Stimulated activated CD8-positive, alpha-beta memory T cell treated with anti-CD3 and anti-CD28 coated beads, Interleukin-15, amount 100 ng/mL, for 24 hours (primary cell): ENCODE measurements at regions not wholly inside any gene's neighbourhood (a gene's known extent, or its start where the extent isn't known, plus 50 kb on each side); places are given as distances from the start of the nearest gene placed in this dataset.

Experiments
- DNase-seq: peaks from one replicate; pipeline ENCODE4 v3.0.0-alpha.2; 2020; ENCODE audit warnings: low read depth

DNA sequence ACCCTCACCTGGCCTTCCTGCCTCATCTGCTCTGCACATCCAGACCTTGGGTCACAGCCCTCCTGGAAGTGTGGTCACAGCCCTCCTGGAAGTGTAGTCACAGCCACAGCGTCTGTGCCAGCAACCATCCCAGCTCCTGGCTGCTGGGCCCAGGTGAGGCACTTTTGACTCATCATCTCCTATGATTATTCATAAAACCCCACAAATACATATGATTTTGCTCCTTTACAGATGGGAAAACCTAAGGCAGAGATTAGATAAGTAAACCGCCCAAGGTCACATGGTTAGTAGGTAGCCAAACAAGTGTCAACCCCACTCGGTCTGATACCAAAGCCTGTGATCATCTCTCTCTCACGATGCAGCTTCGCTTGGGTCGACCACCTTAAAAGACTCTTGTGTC, 94.3 kb downstream of the PRLHR start:
- DNase-seq, result no peak

DNA sequence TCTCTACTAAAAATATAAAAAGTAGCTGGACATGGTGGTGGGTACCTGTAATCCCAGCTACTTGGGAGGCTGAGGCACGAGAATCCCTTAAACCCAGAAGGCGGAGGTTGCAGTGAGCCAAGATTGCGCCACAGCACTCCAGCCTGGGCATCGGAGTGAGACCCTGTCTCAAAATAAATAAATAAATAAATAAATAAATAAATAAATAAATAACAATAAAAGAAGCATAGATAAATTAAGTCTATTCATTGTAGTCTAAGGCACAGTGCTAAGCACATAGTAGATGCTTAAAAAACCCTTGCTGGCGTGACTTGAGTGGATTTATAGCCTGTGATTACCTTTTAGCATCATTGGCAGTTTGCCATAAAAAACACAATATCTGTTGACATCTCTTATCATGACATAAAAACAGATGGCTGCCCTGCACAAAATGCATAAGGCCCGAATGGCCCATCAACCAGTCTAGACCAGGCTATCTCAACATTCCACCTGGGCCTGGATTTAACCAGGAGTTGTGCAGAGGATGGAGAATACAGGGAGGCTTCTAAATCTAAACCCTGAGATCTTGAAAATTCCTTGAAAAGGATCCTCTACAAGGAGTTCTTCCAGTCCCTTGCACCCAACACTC, 94.9 kb downstream of the PRLHR start:
- no peak for DNase-seq

DNA sequence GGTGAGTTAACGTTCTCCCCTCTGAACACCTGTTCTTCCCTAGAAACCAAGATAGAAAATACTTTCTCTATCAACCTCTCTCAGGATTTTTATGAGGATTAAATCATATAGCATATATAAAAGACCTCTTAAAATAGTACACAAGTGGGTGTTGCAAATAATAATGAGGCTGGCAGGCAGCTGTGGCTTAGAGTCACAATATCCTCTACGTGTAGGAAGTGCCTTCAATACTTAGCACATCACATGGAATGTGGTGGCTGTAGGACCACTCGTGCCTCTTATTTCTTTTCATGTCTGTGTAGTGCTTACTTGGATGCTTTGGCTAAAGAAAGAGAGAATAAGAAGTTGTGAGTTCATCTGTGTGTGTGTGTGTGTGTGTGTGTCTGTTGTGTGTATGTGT, 96.3 kb downstream of the PRLHR start:
- no peak for DNase-seq

DNA sequence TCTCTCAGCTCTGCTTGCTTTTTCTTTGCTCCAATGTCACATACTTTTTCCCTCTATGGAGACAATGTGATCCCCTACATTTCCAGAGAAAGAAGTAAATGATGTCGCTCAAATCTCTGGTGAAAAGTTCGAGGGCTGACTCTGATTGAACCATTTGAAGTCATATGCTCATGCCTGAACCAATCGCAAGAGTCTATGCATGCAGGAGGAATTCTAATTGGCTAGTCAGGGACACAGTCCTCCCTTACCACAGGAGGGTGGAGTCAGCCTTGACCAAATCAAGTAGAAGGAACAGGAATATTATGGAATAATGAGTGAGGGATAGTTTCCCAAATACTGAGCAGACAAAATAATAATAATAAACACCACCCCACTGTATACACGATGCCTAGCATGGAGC, 96.8 kb downstream of the PRLHR start:
- no peak for DNase-seq

DNA sequence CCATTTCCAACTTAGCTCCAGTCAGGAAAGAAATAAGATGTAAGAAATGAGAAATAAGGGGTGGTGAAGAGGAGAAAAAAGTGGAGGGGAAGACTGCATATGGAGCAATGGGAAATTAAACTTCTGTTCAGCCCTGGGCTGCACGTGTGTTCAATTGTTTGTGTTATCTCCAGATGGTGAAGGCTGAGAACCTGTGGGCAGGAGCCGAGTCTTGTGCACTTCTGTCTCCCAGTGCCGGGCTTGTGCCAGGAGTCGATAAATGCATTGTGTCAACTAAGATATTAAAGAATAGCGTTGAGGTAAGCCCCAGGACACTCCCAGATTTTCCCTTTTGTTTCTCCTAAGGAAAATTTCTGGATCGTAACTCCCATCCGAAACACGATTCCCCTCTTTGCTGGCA, 98.2 kb downstream of the PRLHR start:
- no peak for DNase-seq

DNA sequence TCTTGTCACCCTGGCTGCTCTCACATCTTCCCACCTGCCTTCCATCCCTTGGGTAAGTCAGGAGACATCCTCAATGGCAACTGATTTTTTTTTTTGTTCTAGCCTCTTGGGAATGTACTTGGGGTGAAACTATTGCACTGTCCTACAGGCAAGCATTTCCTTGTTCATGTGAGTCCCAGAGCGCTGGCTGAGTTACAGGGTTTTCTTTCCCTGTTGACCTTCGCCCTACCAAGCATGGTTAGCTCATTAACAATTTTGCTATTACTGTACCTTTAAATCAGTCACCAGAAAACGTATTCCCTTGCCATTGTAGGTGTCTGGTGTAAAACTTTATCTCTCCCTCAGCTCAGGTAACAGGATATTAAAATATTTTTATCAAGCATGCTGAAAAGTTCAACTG, 98.9 kb downstream of the PRLHR start:
- DNase-seq, result no peak

DNA sequence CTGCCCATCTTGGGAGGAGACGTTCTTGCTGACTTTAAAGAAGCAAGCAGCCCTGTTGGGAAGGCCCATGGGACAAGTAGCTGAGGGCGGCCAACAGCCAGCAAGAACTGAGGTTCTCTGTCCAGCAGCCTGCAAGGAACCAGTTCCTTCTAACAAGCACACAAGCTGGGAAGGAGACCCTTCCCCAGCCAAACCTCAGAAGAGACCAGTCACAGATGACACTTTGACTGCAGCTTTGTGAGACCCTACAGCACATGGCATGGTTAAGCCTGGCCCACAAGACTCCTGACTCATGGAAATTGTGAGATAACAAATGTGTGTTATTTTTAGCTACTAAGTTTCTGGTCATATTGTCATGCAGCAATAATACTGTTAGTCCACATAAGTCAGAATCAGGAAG, 99.9 kb downstream of the PRLHR start:
- no peak for DNase-seq

DNA sequence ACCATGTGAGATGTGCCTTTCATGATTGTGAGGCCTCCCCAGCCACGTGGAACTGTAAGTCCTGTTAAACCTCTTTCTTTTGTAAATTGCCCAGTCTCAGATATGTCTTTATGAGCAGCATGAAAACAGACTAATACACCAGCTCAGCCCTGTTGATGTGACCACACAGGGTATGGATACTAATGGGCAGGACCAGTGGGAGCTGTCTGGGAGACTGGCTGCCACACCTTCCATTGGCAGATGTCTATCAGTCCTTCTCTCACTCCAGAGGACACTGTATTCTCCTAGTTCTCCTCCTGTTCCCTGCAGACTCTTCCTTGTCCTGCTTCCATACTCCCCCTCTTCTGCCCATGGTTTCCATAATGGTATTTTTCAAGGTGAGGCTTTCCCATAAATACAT, 104.4 kb downstream of the PRLHR start:
- DNase-seq, result no peak

DNA sequence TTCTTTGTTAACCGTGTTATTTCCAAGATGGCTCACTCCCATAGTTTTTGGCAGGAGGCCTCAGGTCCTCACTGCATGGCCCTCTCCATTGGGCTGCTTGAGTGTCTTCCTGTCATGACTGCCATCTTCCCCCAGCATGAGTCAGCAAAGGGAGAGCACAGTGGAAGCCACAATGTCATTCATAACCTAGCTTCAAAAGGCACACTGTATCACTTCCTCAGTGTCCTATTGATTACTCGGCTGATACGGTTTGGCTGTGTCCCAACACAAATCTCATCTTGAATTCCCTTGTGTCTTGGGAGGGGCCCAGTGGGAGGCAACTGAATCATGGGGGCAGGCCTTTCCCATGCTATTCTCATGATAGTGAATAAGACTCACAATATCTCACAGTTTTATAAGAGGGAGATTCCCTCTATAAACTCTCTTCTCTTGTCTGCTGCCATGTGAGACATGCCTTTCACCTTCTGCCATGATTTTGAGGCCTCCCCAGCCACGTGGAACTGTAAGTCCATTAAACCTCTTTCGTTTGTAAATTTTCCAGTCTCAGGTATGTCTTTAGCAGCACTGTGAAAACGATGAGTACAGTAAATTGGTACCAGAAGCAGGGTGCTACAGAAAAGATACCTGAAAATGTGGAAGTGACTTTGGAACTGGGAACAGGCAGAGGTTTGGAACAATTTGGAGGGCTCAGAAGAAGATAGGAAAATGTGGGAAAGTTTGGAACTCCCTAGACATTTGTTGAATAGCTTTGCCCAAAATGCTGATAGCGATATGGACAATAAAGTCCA, 106.5 kb downstream of the PRLHR start:
- DNase-seq, result no peak

- no peak for DNase-seq
Observed at GRCh38 chr10:118485641-118486040, 109.8 kb downstream of the PRLHR start.

DNA sequence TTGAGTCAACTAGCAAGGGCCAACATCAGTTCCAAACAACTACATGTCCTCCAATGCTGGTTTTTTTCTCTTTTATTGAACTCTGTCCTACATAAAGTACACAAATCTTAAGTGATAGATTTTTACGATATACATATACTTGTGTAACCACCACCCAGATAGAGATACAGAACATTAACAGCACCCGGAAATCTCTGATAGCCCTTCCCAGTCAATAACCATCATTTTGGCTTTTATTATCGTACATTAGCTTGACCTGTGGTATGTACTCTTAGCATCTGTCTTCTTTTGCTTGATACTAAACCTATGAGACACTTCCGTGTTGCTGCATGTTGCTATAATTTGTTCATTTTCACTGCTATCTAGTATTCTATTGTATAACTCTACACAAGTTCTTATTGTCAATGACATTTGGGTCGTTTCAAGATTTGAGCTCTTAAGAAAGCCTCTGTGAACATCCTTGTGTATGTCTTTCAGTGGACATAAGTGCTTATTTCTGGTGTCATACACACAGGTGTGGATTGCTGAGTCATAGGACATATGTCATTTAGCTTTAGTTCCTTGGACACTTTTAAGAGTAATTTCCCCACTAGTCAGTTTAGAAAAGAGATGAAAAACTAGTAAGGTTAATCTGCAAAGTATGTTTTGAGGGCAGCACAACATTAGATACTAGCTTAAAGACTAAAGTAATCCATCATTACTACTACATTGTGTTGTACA, 111.1 kb downstream of the PRLHR start:
- no peak for DNase-seq

DNA sequence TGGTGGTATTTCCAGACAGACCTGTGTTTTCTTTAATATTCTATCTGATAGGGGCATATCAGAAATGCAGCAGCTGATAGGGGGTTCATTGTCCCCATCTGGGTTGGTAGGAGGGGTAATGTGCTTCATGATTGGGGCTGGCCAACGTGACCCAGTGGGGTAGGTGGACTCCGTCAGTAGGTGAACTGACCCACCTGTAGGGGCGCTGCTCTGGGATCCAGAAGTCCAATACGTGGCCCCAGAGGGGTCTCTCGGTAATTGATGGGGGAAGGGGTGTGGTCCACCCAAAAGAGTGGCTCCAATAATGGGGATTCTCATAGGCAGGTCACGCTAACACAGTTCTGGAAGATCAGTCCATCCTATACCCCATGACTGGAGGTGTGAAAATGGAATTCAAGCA, 112.0 kb downstream of the PRLHR start:
- DNase-seq, result no peak

DNA sequence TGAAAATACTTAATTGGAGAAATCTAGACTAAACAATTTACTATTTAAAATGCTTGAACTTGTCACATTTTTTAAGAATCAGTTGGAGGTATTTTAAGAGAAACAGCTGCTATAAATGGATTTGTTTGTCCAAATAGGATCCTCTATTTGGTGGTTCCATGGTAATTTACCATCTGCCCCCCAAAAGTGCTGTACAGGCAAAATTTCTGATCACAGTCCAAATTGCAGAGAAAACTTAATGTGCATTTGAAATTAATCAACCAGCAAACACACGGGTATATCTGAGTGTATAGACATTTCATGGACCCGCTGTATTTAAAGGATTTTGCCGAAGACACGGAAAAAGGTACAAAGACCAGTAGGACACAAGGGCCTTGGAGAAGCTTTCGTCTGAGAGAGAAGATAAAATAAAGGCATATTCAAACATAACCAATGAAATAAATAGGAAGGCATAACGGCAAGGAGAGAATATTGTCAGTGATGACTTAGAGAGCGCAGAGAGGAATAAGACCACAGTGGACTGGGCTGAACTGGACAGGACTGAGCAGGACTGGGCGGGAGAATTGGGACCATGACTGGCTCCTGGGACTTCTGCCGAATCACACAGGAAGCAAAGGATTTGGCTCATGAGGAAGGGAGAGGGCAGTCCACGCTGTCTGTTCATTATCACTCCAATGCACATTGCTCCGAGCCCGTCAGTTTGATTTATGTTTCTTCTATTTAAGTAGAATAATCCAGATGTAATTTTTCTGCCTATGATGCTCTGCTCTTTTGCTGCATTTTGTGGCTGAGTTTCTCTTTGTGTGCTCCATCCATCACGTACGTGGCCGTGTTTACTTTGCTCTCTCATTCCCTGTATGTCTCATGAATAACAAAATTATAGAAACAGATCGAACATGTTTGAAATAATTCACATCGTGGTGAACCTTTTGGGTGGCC, 112.8 kb downstream of the PRLHR start:
- DNase-seq, result no peak

DNA sequence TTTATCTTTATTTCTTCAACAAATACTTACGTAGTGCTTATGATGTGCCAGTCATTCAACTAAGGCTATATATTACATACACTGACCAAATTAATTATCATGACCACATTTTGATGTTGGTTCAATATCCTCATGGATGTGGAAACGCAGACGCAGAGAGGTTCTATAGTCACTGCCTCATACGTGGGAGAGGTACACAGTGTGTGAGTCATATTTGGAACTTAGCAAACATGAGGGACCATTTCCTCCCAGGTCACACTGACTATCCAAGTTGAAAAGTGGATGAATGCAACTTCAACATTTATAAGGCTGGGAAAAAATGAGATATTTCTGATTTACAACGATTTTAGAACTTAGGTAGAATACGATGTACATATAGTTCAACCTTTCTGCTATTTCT, 113.6 kb downstream of the PRLHR start:
- no peak for DNase-seq

GRCh38 chr10:118475214-118475613, 120.2 kb downstream of the PRLHR start:
- DNase-seq, result no peak

DNA sequence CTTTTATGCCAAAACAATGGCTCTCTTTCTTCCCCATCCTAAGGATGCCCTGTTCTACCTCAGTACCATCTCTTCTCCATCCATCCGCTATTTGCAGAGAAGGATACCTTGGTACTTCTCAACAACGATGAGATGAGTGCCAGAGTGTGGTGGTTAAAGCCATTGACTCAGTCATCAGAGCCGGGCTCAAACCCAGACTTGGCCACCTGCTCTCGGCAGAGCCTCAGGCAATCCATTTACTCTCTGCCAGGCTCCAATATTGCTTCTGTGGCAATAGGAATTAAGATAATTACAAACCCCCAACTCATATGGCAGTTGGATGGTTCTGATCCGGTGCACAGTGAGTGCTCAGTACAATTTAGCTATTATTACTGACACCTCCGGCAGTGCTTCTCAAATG, 121.3 kb downstream of the PRLHR start:
- no peak for DNase-seq

DNA sequence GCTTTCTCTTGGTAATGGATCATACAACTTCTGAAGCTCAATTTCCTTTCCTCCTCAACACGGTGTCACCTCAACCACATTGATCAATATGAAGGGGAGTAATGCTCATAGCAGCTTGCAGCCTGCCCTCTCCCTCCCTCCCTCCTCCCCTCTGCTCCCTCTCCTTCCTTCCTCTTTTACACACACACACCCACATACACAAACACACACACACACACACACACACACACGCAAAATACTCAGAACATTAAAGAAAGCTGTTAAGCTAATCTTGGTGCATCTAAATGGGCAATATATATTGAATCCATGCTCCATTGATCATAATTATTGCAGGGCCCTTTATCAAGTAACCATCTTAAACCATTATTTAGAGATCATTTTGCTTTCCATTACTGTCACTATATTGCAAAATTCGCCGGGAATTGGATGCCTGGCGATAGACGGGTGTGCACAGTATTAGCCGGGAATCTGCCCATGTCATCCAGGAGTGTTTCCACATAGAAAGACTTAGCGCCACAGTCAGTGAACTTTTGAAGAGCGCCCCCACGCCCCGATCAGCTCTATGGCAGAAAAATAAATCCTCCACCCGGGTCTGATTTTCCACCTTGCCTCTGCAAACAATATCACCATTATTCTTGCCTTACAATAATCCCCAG, 122.0 kb downstream of the PRLHR start:
- no peak for DNase-seq

- no peak for DNase-seq
Observed at GRCh38 chr10:118472415-118473304, 122.8 kb downstream of the PRLHR start.

GRCh38 chr10:118471863-118472262, 123.6 kb downstream of the PRLHR start:
- no peak for DNase-seq

GRCh38 chr10:118470470-118470869, 125.0 kb downstream of the PRLHR start:
- DNase-seq, result no peak

DNA sequence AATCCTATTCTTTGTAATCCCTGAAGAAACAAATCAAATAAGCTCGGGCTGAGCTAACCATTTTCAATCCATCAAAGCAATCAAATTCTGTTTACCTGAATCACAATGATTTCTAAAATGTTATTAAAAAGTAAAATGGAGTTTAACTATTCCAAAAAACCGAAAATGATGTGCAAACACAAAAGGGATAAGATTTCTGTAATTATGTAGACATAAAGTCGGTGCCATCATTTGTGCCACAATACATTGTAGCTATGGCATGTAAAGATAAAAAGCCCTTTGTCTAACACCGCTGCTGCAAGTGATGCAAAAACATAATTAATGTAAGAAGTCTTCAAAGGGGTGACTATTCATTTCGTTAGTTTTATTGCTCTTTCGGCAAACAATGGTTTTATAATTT, 125.1 kb upstream of the FAM204A start:
- DNase-seq, result no peak
